EL (cell line): ENCODE measurements at regions not wholly inside any gene's neighbourhood (a gene's known extent, or its start where the extent isn't known, plus 50 kb on each side); places are given as distances from the start of the nearest gene placed in this dataset.
"Not testable (repeated sequence)": the region's sequence is repeated elsewhere in the genome, so short reads cannot be mapped to it uniquely, and the experiment has no call there.

Experiments
- DNase-seq: peaks from one replicate; pipeline ENCODE4 v3.0.0-alpha.2; 2016

DNA sequence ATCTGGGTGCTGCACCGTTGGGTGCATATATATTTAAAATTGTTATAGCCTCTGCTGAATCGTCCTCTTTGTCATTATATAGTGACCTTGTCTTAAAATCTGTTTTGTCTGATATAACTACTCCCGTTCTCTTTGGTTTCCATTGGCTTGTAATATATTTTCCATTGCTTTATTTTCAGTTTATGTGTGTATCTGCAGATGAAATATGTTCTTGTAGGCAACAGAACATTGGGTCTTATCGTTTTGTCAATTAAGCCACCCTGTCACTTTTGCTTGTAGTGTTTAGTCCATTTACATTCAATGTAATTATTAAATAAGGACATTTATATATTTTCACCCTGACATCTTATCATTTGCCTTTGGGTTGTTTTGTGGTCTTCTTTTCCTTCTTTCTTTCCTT is 933.9 kb downstream of the EPHA7 start:
- DNase-seq: no peak

- no peak for DNase-seq
Measured at GRCh38 chr6:92479831-92480230, 939.5 kb downstream of the EPHA7 start.

DNA sequence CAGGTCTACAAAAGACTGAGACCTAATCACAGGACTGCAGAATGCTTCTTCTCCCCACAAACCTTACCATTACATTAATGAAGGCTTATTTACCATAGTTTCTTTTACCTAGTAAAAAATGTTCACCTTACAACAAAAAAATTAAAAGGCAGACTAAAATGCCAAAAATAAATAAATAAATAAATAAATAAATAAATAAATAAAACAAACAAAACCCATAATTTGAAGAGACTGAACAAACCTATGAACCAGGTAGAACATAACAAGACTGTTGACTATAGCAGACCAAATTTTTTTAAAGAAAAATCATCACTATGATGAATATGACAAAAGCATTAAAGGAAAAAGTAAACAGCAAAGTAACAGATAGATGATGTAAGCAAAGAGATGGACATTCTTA is 946.3 kb downstream of the EPHA7 start:
- no peak for DNase-seq

DNA sequence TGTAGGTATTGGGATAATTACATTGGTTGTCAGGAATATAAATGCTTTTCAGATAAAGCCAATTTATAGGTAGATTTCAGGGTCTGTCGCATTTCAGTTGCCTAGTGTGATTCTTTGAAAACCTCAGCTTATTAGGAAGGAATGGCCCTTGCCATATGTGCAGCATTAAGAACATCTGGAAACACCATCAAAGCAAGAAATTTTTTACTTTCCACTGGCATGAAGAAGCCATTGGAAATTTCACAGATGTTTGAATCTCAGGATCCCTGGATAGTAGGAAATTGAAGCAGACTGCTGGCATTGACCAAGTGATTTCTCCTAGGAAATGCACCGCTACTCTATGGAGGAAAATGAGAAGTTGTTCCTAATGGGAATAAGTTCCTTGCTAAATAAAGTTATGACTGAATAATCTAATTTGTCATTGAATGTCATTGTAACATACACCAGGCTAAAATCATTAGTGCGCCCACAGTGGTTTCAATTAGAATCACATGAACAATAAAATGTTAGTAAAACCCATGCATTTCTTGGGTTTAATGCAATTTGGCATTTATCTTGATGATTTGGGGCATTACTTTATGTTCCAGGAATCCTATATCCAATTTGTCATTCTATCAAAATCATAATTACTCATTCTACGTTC is 950.1 kb downstream of the EPHA7 start:
- no peak for DNase-seq

GRCh38 chr6:92468066-92468465 is 951.3 kb downstream of the EPHA7 start:
- no peak for DNase-seq

DNA sequence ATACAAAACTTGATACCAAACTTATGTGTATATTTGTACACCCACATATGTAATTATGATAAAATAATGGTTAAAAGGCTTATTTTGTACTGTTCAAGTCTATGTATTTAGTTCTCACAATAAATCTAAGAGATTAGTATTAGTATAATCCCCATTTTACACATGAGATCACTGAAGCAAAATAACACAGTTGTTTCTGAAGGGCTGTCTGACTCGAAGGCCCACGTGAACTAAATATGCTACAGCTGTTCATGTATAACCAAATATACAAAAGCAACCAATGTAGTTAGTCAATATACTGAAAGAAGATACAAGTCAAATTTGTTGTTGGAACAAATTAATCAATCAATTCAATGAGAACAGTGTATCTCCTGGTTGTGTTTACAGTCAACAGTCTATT is 959.2 kb downstream of the EPHA7 start:
- no peak for DNase-seq

- no peak for DNase-seq
Measured at GRCh38 chr6:92459606-92460005, 959.8 kb downstream of the EPHA7 start.

- no peak for DNase-seq
Measured at GRCh38 chr6:92446052-92446451, 973.3 kb downstream of the EPHA7 start.

DNA sequence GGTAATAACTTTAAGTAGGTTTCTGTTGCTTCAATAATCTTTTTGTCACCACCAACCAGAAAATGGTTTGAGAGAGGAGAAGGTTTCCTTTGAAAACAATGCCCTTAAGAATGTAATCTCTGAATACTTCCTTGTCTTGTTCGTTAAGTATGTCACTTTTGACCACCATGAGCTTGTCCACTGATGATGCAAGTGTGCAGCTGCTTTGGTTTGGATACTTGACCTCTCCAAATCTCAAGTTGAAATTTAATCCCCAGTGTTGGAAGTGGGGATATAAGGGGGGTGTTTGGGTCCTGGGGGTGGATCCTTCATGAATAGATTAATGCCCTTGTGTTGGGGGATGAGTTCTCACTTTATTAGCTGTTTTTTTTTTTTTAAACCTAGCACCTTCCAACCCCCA is 985.4 kb downstream of the EPHA7 start:
- DNase-seq: no peak

- DNase-seq: no peak
Measured at GRCh38 chr6:92431502-92431901, 987.9 kb downstream of the EPHA7 start.

GRCh38 chr6:92428448-92428847 is 990.9 kb downstream of the EPHA7 start:
- no peak for DNase-seq

- no peak for DNase-seq
Measured at GRCh38 chr6:92427453-92427852, 991.9 kb downstream of the EPHA7 start.

- DNase-seq: no peak
Measured at GRCh38 chr6:92415656-92416055, 1003.7 kb downstream of the EPHA7 start.

DNA sequence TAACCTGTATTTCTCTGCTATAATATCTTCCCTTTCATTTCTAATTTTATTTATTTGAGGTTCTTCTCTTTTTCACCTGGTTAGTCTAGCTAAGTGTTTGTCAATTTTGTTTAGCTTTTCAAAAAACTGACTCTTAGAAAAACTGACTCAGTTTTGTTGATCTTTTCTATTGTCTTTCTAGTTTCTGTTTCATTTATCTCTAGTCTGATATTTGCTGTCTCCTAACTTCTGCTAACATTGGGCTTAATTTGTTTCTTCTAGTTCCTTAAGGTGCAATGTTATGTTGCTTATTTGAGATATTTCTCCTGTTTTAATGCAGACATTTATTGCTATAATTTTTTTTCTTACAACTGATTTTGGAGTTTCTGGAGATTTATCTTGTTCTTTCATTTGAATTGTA is 1011.0 kb downstream of the EPHA7 start:
- DNase-seq: no peak

DNA sequence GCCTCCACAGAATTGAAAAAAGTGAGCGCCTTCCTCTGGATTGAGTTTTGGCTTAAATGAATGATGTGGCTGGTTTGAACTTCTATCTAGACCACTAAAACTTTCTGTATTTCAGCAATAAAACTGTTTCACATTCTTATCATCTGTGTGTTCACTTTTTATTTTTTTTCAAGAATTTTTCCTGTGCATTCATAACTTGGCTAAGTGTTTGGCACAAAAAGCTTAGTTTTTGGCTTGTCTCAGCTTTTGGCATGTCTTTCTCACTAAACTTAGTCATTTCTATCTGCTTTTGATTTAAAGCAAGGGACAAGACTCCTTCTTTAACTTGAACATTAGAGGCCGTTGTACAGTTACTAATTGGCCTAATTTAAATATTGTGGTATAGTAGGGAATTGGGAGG is 1015.1 kb downstream of the EPHA7 start:
- no peak for DNase-seq

DNA sequence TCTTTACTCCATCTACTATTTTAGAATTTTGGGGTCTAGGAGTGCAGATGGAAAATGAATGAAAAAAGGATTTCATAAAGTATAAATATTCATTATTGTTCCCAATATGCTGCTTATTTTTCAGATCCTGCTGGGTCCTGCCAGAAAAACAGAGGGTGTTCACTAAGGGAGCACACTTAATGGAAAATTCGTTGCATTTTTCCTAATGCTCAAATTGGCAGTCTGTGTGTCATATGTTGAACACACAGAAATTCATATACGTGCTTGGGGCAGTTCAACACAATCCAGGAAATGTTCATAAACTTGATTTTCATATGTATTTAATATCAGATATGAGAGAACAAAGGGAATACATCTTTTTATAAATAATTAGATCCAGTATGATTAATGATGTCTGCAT is 1019.4 kb downstream of the EPHA7 start:
- no peak for DNase-seq

DNA sequence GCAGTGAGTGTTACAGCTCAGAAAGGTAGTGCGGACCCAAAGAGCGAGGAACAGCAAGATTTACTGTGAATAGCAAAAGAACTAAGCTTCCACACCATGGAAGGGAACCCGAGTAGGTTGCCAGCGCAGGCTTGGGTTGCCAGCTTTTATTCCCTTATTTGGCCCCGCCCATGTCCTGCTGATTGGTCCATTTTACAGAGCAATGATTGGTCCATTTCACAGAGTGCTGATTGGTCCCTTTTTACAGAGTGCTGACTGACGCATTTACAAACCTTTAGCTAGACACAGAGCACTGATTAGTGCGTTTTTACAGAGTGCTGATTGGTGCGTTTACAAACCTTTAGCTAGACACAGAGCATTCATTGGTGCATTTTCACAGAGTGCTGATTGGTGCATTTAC is 1030.7 kb downstream of the EPHA7 start:
- DNase-seq: not testable (repeated sequence)

DNA sequence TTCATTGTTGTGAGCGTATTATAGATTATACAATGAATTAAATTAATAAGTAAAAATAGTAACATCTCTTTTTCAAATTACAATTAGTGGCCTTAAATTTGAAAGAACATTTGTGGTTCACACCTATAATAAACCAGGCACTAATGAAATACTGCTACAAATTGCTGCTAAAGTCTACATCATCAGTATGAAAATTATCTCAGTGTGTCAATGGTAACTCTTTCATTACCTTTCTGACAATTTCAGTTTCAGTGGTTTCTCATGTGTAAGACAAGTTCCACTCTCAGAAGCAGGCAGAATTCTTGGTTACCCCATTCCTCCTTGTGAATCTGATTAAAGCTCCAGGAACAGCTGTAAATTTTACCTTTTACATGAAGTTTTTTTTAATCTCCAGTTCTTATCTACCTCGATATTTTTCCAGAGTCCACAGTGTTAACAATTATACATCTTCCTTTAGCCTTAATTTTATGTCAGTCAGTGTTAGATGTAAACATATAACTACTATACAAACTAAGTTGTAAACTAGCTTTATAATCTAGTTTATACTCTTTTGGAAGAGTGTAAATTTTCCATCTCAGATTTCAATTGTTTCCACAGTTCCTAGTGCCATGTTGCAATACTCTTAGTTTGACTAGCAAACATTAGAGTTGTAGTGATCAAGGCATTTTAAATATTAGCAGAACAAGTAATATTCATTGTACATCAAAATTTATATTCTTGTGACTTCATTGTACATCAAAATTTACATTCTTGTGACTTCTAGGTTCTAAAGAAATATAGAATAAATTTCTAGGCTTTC is 1038.4 kb downstream of the EPHA7 start:
- no peak for DNase-seq

GRCh38 chr6:92377137-92377536 is 1042.2 kb downstream of the EPHA7 start:
- DNase-seq: no peak

DNA sequence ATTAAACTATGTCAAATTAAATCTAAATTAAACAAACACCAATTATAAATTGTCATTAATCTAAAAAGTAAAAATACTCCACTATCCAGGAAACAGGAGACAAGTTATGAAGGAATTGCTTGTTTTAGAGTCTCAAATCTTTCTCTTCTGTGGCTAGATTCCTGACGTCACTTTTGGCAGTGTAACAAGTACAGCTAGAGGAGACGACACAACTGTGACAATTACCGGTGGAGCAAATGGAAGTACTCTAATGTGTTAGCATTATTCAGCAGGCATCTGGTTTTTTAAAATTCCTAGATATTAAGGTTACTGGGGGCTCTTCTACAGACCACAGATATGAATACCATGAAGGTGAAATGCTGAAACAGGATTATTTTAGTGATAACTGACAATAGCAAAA is 1042.7 kb downstream of the EPHA7 start:
- no peak for DNase-seq

DNA sequence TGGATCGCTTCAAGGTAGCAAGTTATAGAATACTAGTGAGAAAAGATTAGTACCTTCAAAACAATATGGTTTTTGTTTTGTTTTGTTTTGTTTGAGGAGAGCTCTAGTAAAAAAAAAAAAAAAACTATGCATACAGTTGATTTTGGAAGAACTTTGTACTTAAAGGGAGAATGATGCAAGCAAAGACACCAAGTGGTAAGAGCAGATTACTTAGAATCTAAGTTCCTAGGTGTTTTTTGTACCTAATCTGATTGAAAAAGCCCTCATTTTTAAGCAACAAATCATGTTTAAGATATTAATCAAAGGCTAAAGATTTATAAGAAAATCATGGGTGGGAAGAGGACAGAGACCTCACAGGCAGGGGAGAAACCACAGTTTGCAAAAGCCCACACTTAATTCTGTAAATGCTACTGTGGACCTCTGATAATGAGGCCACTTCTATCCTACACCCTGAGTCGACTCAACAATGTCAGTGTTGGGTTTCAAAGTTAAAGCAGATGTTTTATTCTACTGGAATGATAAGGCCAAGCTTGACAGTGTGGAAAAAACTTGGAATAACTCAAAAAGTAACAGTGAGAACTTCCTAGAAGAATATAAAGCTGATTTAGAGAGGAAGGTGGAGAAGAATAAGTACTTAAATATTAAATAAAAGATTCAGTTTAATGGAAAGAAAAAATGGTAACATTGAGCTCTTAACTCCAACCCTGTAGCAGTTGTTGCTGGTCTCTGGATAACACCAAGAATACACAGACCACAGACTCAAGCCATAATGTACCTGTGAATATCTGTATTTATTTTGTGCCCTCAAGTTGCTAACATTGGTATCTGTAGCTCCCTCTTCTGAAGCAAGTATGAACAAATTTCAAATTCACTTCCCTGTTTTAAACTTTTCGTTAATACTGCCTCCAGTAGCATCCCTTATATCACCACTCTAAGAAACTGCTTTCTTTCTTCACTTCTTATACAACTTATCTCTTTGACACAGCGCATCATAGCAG is 1047.8 kb downstream of the EPHA7 start:
- no peak for DNase-seq

- no peak for DNase-seq
Measured at GRCh38 chr6:92369309-92369708, 1050.0 kb downstream of the EPHA7 start.

- no peak for DNase-seq
Measured at GRCh38 chr6:92364948-92365541, 1054.3 kb downstream of the EPHA7 start.
